ENCODE measurements at regions not wholly inside any gene's neighbourhood (a gene's known extent, or its start where the extent isn't known, plus 50 kb on each side); places are given as distances from the start of the nearest gene placed in this dataset.

DNA sequence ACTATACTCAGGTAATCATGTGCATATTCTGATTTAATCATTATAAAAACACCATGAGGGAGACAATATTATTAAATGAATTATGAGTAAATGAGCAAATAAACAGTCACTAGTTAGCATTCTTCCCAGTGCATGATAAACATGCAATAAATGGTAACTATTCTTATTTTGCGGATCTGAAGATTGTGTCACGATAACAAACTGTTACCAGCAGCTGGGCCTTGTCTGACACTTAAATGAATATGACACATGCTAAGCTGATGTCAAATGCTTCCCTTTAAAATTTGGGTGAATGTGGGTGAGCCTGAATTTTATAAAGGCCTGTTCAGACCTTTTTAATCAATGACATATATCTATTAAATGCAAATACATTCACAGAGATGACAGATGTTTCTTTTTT is 68.2 kb upstream of the KIT start:
- no peak for TF ChIP-seq EZH2 (IDR thresholded peaks at IDR 0.05; ENCODE audit: borderline replicate concordance, insufficient read depth, low read depth, low read length, poor library complexity, severe bottlenecking)
- TF ChIP-seq, protein P1, sequence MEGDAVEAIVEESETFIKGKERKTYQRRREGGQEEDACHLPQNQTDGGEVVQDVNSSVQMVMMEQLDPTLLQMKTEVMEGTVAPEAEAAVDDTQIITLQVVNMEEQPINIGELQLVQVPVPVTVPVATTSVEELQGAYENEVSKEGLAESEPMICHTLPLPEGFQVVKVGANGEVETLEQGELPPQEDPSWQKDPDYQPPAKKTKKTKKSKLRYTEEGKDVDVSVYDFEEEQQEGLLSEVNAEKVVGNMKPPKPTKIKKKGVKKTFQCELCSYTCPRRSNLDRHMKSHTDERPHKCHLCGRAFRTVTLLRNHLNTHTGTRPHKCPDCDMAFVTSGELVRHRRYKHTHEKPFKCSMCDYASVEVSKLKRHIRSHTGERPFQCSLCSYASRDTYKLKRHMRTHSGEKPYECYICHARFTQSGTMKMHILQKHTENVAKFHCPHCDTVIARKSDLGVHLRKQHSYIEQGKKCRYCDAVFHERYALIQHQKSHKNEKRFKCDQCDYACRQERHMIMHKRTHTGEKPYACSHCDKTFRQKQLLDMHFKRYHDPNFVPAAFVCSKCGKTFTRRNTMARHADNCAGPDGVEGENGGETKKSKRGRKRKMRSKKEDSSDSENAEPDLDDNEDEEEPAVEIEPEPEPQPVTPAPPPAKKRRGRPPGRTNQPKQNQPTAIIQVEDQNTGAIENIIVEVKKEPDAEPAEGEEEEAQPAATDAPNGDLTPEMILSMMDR (IDR thresholded peaks at IDR 0.05): no peak

Measured in B cell (primary cell).